Mucosa of gallbladder (tissue), 1 donor: ENCODE measurements at regions not wholly inside any gene's neighbourhood (a gene's known extent, or its start where the extent isn't known, plus 50 kb on each side); places are given as distances from the start of the nearest gene placed in this dataset.
"Not testable (repeated sequence)": the region's sequence is repeated elsewhere in the genome, so short reads cannot be mapped to it uniquely, and the experiment has no call there.

Experiments used
- DNase-seq: peaks from one replicate; pipeline ENCODE4 v3.0.0-alpha.2; 2020; ENCODE audit warnings: low spot score
- donor health status: DM: no; HTN: no; CAD: no.

DNA sequence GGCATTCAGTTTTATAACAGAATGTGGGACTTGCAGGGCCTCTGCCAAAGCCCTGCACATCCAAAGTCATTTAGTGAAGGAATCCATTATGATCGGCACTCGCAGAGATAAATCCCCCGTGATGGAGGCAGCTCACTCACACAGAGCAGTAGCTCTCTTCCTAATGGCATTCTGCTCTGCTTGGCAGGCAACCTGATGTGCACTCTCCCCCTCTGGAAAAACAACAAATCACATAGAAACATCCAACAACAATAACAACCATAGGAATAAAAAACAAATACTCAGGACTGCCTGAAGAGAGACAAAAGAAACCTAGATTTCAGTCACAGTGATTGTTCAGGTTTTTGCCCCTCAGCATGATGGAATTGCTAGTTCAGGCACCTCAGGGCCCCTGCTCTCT is 59.7 kb downstream of the NAA11 start:
- no peak for DNase-seq

DNA sequence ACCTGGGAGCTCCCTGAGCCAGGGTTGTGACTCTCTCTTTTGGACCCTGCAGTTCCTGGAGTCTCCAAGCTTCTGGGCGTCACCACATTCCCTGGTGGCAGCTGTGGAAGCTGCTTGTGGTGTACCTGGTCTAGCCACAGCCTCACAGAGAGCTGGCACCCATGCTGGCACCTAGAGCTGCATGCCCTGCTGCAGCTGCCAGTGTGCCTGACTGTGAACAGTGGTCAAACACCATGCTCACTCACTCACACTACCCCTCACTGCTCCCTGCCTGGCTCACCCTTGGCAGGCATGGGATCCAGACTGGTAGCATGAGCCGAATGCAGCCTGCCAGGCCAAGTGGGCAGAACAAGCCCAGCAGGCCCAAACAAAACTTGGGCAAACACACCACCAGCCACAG is 66.6 kb downstream of the NAA11 start:
- DNase-seq = no peak

DNA sequence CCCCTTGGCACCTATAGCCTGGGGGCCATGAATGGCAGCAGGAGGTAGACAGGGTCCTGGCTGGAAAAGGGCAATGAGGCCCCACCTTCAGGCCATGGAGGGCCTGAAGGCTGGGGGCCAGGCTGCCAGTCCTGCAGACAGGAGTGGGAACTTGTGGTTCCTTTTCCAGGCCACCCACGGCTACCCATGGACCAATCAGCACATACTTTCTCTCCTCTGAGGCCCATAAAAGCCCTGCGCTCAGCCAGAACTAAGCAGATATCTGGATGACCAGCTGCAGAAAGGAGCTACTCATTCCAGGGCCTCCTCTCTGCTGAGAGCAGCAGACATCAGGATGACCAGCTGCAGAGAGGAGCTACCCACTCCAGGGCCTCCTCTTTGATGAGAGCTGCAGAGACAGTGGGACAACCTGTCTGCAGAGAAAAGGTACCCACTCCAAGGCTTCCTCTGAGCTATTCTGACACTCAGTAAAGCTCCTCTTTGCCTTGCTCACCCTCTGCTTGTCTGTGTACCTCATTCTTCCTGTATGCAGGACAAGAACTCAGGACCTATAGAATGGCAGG is 67.2 kb downstream of the NAA11 start:
- no peak for DNase-seq

DNA sequence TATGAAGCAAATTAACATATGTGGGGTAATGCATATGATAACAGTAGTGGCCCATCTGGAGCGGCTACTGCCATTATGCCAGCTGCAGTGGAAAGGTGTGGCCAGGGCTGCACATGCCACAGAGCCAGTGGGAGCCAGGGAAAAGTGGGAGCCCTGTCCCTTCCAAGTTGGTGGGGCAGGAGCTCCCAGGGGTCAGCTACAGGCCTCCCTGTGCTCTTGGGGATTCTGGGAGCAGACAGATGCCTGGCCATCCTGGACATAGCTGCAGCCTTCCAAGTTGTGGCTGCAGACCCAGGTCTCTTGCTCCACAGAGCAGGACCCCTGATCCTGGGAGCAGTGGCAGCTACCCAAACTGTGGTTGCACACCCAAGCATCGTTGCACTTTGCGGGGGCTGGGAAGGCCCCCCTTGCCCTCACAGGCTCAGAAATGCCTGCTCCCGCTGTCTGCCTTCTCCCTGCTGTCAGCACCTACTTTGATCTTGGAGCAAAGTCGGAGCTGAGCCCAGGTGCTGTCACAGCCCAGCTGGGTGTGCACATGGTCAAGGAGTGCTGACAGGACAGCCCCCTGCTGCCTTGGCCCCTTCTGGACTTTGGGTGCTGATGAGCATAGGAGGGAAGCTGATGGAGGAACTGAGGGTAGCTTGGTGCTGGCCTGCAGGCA is 67.8 kb downstream of the NAA11 start:
- DNase-seq = no peak

DNA sequence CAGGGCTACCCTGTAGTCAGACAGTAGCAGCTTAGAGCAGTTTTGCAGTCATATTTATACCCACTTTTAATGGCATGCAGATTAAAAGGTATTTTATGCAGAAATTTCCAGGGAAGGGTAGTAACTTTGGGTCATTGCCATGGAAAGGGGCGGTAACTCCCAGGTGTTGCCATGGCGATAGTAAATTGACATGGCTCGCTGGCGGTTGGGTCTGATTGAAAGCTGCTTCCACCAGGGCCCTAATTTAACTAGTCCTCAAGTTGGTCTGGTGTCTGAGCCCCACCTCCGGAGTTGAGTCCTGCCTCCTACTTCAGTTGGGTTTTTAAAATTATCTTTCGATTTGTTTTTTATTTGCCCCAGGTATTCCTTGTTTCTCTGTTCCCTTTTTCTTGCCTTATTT is 70.1 kb downstream of the NAA11 start:
- DNase-seq = no peak

DNA sequence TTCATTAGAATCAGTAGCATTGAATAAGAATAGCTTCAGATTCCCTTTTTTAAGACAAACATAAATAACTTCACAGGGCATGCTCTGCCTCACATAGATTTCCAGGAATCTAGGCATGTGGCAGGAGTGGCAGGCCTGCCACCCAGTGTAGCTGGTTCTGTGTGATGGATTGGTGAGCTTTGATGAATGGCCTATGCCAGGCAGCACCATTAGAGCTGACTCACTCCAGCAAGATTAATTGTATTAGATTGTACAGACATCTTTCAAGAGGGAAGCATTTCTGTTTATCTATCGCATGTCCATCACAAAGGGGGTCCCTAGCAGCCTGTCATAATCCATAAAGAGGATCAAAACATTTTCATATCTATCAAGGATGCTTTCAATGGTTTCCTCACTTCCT is 71.9 kb downstream of the NAA11 start:
- no peak for DNase-seq

DNA sequence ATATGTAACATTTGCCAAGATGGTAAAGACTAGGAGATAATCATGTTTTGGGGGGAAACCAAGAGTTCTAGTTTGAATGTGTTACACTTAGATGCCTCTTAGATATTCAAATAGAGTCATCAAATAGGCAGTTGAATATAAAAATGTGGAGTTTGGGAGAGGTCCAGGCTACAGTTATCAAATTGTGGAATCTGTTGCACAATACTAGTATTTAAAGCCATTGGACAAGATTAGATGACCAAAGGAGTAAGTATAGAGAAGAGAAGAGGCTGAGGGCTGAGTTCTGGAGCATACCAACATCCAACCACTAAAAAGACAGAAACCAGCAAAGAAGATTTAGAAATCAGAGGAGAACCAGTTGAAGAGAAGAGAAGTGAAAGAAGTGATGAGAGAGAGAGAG is 72.7 kb downstream of the NAA11 start:
- DNase-seq = no peak

DNA sequence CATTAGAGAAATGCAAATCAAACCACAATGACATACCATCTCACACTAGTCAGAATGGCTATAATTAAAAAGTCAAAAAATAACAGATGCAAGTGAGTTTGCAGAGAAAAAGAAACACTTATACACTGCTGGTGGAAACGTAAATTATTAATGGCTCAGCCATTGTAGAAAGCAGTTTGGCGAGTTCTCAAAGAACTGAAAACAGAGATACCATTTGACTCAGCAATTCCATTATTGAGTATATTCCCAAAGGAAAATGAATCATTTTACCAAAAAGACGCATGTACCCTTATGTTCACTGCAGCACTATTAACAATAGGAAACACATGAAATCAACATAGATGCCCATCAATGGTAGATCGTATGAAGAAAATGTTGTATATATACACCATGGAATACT is 75.0 kb downstream of the NAA11 start:
- no peak for DNase-seq

DNA sequence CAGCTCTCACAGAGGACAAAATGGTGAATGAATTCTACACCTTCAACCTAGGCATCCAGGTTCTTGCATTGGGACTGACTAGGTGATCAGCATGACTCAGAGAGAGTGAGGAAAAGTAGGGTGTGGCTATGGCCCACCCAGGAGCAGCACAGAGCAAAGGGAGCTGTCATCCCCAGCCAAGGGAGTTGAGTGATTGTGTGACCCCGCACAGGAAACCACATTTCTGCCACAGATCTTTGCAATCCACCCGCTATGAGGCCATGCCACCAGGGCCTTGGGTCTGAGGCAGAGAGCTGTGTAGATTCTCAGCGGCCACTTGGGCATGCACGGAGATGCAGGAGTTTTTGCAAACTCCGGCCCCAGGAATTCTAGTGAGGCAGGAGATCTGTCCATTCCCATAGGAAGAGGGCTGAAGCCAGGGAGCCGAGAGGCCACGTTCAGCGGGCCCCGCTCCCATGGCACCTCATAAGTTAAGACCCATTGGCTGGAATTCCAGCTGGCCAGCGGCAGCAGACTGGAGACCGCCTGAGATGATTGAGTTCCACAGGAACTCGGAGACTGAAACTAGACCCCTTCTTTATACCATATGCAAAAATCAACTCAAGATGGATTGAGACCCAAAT is 75.9 kb downstream of the NAA11 start:
- no peak for DNase-seq

DNA sequence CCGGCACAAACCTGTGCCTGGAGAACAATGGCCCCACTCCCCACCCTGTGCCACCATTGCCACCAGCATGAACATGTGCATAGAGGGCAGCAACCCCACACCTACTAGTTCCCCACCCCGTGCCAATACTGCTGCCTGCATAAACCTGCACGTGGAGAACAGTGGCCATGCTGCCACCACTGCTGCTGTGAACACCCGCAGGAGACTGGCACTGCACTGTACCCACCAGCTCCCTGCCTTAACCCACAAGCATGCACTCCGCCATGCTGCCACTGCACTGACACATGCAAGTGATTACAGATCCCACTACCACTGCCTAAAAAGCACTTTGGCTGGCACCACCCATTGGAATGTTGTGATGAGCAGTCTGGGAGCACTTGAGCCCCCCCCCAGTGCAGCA is 77.3 kb downstream of the NAA11 start:
- DNase-seq = no peak

DNA sequence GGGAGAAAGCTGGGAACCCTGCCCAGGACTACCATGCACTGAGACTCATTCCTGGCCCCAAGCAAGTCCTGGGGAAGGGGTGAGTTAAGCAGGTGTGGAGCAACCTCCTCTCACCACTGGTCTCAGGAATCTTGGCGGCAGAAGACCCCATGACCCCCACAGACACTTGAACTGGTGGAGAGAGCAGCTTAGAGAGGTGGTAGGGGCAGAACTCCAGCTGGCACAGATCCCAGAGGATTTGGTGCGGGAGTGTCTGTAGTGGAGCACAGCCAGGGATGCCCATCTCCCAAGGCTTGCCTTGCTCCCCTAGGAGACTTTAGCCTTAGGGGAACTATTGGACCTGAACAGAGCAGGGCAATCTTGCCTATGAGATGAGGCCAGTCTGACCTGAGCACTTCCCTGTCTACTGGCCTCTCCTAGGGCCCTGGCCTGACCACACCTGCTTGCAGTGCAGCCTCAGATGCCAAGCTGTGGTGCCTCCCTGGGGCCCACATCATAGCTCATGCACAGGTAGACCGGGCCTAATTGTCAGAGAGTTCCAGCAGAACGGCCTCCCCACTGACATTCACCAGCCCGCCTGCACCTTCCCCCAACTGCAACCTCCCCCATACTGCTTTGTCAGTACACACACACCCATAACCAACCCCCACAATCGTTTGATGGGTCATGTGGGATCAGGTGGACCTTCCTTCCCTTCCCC is 78.0 kb downstream of the NAA11 start:
- DNase-seq = no peak

DNA sequence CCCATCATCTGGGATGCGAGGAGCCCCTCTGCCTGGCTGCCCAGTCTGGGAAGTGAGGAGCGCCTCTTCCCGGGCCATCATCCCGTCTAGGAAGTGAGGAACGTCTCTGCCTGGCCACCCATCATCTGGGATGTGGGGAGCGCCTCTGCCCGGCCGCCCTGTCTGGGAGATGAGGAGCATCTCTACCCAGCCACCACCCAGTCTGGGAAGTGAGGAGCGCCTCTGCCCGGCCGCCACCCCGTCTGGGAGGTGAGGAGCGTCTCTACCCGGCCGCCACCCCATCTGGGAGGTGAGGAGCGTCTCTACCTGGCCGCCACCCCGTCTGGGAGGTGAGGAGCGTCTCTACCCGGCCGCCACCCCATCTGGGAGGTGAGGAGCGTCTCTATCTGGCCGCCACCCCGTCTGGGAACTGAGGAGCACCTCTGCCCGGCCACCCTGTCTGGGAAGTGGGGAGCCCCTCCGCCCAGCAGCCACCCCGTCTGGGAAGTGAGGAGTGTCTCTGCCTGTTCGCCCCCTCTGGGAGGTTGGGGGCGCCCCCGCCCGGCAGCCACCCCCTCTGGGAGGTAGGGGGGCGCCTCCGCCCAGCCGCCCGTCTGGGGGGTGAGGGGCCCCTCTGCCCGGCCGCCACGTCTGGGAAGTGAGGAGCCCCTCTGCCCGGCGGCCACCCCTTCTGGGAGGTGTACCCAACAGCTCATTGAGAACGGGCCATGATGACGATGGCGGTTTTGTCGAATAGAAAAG is 80.5 kb downstream of the NAA11 start:
- DNase-seq = not testable (repeated sequence)

DNA sequence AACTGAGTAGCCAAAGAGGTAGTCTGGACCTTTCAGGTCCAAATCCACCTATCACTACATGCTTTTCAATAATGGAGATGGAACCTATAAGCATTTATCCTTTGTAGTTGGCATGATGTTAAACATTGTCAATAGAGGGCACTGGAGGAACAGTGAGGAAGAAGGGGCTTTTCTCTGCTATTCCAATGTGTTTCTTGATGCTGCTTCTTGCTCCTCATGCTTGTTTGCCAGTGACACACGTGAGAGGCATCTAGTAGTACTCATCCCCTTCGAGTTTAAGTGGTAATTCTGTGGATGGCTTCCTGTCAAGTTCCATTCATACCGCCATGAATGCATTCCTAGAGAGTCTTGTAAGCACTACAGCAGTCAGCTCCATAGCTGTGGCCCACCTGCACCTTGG is 84.0 kb downstream of the NAA11 start:
- no peak for DNase-seq

DNA sequence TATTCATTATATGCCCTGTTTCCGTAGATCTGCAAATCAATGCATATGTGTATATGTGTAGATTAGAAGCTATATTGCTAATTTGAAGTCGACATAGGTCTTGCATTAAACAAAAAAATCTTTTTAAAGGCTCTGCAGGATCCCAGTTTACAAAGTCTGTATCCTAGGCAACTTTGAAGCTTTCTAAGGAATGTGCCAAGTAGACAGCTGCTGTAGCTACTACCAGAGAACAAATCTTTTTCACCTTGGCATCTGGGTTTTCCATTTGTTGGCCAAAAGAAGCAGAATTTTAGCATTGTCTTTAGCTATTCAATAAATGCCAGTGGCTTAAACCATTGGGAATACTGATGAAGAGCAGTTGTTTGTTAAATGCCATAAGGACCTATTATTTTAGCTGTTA is 88.0 kb downstream of the NAA11 start:
- no peak for DNase-seq

DNA sequence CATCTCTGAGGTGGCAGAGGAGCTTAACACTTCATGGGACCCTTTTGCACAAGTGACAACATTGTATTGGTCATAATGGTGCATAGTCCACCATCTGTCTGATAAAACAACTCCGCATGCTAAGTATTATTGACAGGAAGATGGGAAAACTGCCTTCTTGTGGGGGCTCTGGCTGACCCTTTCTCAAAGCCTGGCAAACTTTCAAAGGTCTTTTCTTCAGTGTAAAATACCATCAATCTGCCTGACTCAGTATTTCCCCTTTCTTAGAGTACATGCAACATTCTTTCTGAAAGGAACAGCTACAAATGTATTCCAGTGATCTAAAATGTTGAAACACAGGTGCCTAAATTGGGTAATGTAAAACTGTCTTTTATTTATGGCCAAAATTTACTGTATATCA is 89.1 kb downstream of the NAA11 start:
- DNase-seq = no peak

DNA sequence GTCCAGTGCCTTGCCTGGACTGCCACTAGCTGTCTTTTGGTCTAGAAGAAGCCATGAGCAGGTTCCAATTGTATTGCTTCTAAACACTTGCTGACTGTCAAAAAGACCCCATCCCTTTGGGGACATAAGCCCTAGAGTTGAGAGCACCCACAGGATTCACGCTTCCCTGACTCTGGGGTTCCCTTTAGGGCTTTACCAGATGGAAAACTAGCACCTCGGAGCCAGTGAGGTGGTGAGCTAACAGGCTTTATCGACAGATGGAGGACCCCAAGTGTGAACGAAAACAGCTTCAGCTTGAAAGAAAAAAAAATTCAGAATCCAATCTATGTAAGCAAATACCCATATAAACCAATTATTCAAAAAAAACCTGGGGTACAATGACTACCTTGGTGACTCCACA is 90.8 kb downstream of the NAA11 start:
- no peak for DNase-seq

DNA sequence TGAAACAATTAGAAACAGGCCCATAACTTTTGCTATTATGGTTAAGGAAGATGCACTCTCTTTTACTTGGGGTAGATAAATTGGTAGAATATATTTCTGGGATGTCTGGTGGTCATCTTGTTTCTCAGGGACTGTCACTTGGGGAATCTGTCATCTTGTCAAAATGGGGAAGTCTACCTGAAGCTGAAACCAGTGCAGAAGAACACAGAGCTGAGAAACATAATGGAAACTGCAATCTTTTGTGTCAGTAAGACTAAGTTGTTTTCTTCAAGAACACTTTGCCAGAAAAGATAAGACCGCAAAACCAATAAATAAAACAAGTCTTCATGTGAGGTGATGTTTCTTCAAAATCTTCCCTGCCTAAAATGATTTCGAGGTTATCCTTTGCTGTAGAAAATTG is 92.0 kb downstream of the NAA11 start:
- DNase-seq = no peak

DNA sequence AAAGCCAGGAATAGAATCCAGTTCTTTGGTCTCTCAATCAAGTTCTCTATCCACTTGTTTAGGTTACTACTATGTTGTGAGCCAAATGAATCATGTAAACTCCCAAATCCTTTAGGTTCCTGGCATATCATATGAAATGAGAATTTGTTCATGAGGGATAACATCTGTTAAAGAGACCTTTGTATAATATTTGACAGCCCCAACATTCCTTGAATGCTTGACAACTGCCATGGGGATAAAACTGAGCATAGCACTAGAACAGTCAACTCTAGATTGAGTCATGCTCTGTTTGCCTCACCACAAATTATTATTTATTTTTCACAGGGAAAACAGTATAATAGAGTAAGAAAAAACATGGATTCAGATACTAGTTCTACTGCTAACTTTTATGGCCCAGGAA is 93.3 kb downstream of the NAA11 start:
- no peak for DNase-seq

DNA sequence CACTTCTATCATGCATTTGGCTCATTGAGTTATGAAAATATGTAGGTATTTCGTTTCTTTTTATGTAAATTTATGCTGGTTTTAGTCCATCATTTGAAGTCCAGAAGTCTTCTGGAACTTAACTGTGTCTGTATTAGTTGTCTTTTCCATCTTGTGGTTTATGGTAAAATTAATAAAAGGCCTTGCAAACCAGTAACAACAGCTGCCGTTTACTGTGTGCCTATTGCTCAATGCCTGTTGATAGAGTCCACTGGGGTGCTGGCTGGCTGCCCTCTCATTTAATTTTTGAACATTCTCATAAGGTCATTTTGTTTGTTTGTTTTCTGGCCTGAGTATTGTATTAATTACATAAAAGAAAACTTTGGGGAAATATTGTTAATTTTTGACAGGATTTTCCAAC is 98.0 kb downstream of the NAA11 start:
- no peak for DNase-seq

DNA sequence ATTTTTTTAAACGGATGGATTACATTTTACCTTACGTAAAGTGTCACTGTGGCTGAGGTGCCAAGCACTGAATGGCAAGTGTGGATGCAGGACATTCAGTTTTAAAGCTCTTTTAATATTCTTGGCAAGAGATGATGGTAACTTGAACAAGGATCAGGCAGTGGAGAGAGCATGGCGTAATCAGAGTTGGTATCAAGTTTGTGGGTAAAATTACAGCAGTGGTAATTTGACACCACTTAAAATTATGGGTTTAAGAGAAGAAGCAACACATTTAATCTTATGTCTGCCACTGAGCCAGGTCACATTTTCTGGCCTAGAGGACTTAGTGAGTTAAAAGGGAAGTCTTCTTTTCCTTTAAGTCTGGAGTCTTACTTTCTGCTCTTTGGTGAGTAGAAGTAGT is 100.5 kb downstream of the NAA11 start:
- DNase-seq = no peak

DNA sequence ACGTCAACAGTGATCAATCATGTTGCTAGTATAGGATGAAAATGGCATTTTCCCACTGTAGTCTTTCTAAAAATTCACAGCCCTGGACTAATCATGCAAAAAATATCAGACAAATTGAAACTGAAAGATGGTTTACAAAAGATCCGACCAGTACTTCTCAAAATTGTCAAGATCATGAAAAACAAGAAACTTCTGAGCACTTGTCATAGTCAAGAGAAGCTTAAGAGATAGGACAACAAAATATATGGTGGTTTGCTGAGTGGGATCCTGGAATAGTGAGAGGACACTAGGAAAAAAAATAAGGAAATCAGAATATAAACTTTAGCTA is 101.1 kb downstream of the NAA11 start:
- no peak for DNase-seq

DNA sequence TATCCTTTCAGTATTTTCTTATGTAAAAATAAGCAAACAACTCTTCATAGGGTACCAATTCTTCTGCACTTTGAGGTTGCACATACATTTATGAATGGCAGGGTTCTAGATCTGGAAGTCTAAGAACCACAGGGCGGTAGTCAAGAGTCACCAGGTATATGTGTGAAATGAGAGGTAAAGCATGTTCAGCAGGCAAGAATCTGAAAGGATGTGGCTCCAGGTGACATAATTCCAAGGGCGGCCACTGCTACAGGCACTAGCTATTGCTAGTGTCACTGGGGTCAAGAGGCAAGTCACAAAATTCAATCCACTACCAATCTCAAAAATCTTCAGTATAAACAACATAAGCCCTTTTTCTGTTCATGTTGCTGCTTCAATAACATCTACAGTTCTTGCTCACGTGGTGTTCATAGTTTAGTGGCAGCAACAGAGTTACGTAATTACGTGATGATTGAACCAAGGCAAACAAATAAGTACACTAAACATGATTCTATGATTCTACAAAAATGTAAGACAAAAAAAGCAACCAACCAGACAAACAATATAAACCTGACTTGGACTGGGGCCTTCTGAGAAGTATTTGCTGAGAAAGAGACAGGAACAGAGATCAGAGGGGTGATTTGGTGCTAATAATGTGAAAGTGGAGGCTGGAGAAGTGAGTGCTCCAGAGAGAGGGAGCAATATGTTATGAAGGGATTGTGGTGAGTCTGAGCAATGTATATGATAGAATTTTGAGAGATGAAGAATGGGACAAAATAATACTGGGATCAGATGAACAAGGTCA is 101.7 kb downstream of the NAA11 start:
- no peak for DNase-seq
